ENCODE measurements at regions not wholly inside any gene's neighbourhood (a gene's known extent, or its start where the extent isn't known, plus 50 kb on each side); places are given as distances from the start of the nearest gene placed in this dataset.

- TF ChIP-seq CTCF (conservative IDR thresholded peaks at IDR 0.05 in 1 of 2, IDR thresholded peaks at IDR 0.05 in 1 of 2; ENCODE audit: extremely low read depth in 1 of 2, insufficient read depth in 1 of 2, low read depth in 1 of 2, low read length in 2 of 2) = no peak
- TF ChIP-seq EZH2 (IDR thresholded peaks at IDR 0.05; ENCODE audit: borderline replicate concordance, low read length) = no peak
Measured at GRCh38 chr14:98018628-98019027, 1221.4 kb downstream of the VRK1 start.

Measured in mammary epithelial cell (primary cell).